Panc1 (cell line): ENCODE measurements at regions not wholly inside any gene's neighbourhood (a gene's known extent, or its start where the extent isn't known, plus 50 kb on each side); places are given as distances from the start of the nearest gene placed in this dataset.
"Not testable (repeated sequence)": the region's sequence is repeated elsewhere in the genome, so short reads cannot be mapped to it uniquely, and the experiment has no call there.

Source experiments
- ATAC-seq: fragments of 200-7000 bp; cut with Tn5 transposase; 2 replicates; pipeline ENCODE4 v1.9.1; 2020; ENCODE audit warnings: mild to moderate bottlenecking, moderate library complexity
- BruUV-seq: library from RNA; stranded (reverse); fragments of 400-500 nt; replicated peaks from 2 replicates; lab custom pipeline; 2021; lab: Mats Ljungman, UMichigan
- CTCF ChIA-PET: fragments of 300-600 bp; sonication (Branson Sonifier 250); formaldehyde crosslinking; loops from one replicate; lab custom pipeline; 2022; ENCODE audit warnings: antibody characterized with exemption; lab: Charles Lee
- POLR2A ChIA-PET: fragments of 300-600 bp; sonication (Branson Sonifier 250); formaldehyde crosslinking; loops from one replicate; lab custom pipeline; 2022; ENCODE audit warnings: antibody characterized with exemption; lab: Charles Lee
- DNase-seq: peaks from one replicate; pipeline ENCODE4 v3.0.0-alpha.2; 2010; ENCODE audit warnings: low read depth, low spot score
- H3K27ac ChIP-seq: 2 replicates; pipeline ENCODE4 v1.5.1; 2011; ENCODE audit warnings: mild to moderate bottlenecking, low read length, inconsistent platforms
- H3K27me3 ChIP-seq: fragments of 200-500 bp; sonication (Bioruptor generic); 2 replicates; pipeline ENCODE4 v1.6.0; 2014; ENCODE audit warnings: low read length, inconsistent platforms; ENCODE audit not compliant: control insufficient read depth, insufficient read depth
- H3K36me3 ChIP-seq: fragments of 200-500 bp; sonication (Bioruptor generic); 2 replicates; pipeline ENCODE4 v1.5.1; 2014; ENCODE audit warnings: inconsistent platforms, mild to moderate bottlenecking, low read length, moderate library complexity; ENCODE audit not compliant: control insufficient read depth, insufficient read depth
- H3K4me1 ChIP-seq: 2 replicates; pipeline ENCODE4 v1.5.1; 2011; ENCODE audit warnings: inconsistent platforms, mild to moderate bottlenecking, low read length, moderate library complexity; ENCODE audit not compliant: control insufficient read depth, insufficient read depth
- H3K4me3 ChIP-seq, 2 experiments: 2 replicates each; pipeline ENCODE4 v1.5.1; 2011 to 2012; ENCODE audit warnings: low read depth in 2 of 2, low read length in 2 of 2, mild to moderate bottlenecking in 2 of 2, inconsistent platforms in 1 of 2, moderate library complexity in 1 of 2
- H3K9me3 ChIP-seq: fragments of 200-500 bp; sonication (Bioruptor generic); 2 replicates; pipeline ENCODE4 v1.5.1; 2014; ENCODE audit warnings: low read depth, mild to moderate bottlenecking, inconsistent platforms, low read length, moderate library complexity; ENCODE audit not compliant: control insufficient read depth, insufficient read depth
- CTCF ChIP-seq: fragments of 450-650 bp; IDR thresholded peaks from 2 replicates; pipeline ENCODE4 v1.5.1; 2017; ENCODE audit warnings: mild to moderate bottlenecking
- POLR2AphosphoS5 ChIP-seq: IDR thresholded peaks from 2 replicates; pipeline ENCODE4 v1.6.1; 2012; ENCODE audit warnings: mild to moderate bottlenecking, low read depth, low read length, moderate library complexity
- REST ChIP-seq, 2 experiments: IDR thresholded peaks; 2 replicates each; pipeline ENCODE4 v1.6.1; 2011 to 2012; ENCODE audit warnings: low read depth in 2 of 2, control low read depth in 1 of 2, low read length in 1 of 2, mild to moderate bottlenecking in 1 of 2, moderate library complexity in 1 of 2; ENCODE audit not compliant: insufficient read depth in 1 of 2
- SIN3A ChIP-seq: IDR thresholded peaks from 2 replicates; pipeline ENCODE4 v1.6.1; 2012; ENCODE audit warnings: low read depth, mild to moderate bottlenecking, low read length, moderate library complexity, borderline replicate concordance; ENCODE audit not compliant: insufficient read depth
- TCF7L2 ChIP-seq: IDR thresholded peaks from 2 replicates; pipeline ENCODE4 v1.6.1; 2011; ENCODE audit warnings: mild to moderate bottlenecking, low read depth, low read length, inconsistent platforms
- in situ Hi-C: cut with HindIII; loops from 2 replicates; pipeline ENCODE4 v1.10.0; 2016; ENCODE audit warnings: low sequenced_read_pairs, low pct_unique_long_range_greater_than_20kb
- intact Hi-C: fragments of 100-400 bp; cut with micrococcal nuclease; formaldehyde crosslinking; loops from one replicate; pipeline ENCODE4 v1.10.0; 2022; ENCODE audit not compliant: unreplicated experiment

- no peak for ATAC-seq
- H3K27ac ChIP-seq, result no peak overlapping the region
- TF ChIP-seq CTCF (no peak), REST (IDR thresholded peaks at IDR 0.05; ENCODE audit: insufficient read depth in 1 of 2, low read depth in 2 of 2, low read length in 1 of 2) (no peak), POLR2AphosphoS5 (no peak), SIN3A (no peak), TCF7L2 (no peak)
These were observed 242.2 kb downstream of the ARL4A start for GRCh38 chr7:12929476-12930140.

GRCh38 chr7:12930534-12930933 is 243.1 kb downstream of the ARL4A start:
- Histone ChIP-seq H3K4me1 (no peaks in the 10 kb centered on the region), H3K36me3 (no peaks in the 10 kb centered on the region), H3K27ac (no peak overlapping the region), H3K27me3 (no peaks in the 10 kb centered on the region), H3K9me3 (no peaks in the 10 kb centered on the region), H3K4me3 (no peak overlapping the region)
- POLR2A ChIA-PET, result interaction anchor here (0.6 kb wide), 1 partner anchor 1386 kb away, joined by 3 read pairs; no protein-coding TSS in a partner anchor
- intact Hi-C loops (no loop called here), in situ Hi-C loops (no loop called here)
- ATAC-seq, result no peak
- CTCF ChIA-PET, result no interaction called here
- no TSS peak for BruUV-seq
- no peak for DNase-seq
- TF ChIP-seq POLR2AphosphoS5, result no peak
- no peak for TF ChIP-seq CTCF
- TF ChIP-seq REST (IDR thresholded peaks at IDR 0.05; ENCODE audit: insufficient read depth in 1 of 2, low read depth in 2 of 2, low read length in 1 of 2), result no peak
- TF ChIP-seq TCF7L2, result no peak
- no peak for TF ChIP-seq SIN3A

More at GRCh38 chr7:12929476-12930140, 242.2 kb downstream of the ARL4A start:
- intact Hi-C loops (no loop called here), in situ Hi-C loops (no loop called here)
- H3K27me3 ChIP-seq, result no peaks in the 10 kb centered on the region
- no peak for DNase-seq
- ChIA-PET CTCF (no interaction called here), POLR2A (no interaction called here)
- no peaks in the 10 kb centered on the region for H3K36me3 ChIP-seq
- H3K4me3 ChIP-seq, result no peak overlapping the region
- no peaks in the 10 kb centered on the region for H3K4me1 ChIP-seq
- BruUV-seq, result no TSS peak
- no peaks in the 10 kb centered on the region for H3K9me3 ChIP-seq

- ATAC-seq, CTCF ChIA-PET, H3K27ac ChIP-seq, BruUV-seq, intact Hi-C loops, H3K4me1 ChIP-seq, H3K36me3 ChIP-seq, in situ Hi-C loops, DNase-seq, H3K9me3 ChIP-seq, POLR2A ChIA-PET, H3K4me3 ChIP-seq, H3K27me3 ChIP-seq: not testable (repeated sequence)
These were observed 244.0 kb downstream of the ARL4A start for GRCh38 chr7:12931465-12931864.
